Fibroblast of skin of abdomen (primary cell): ENCODE measurements at regions not wholly inside any gene's neighbourhood (a gene's known extent, or its start where the extent isn't known, plus 50 kb on each side); places are given as distances from the start of the nearest gene placed in this dataset.

Source experiments
- DNase-seq: peaks from one replicate; pipeline ENCODE4 v3.0.0-alpha.2; 2013

- DNase-seq: no peak
Measured at GRCh38 chr6:90435207-90435899, 138.7 kb upstream of the BACH2 start.

GRCh38 chr6:90434094-90434493 lies 137.5 kb upstream of the BACH2 start:
- DNase-seq: no peak

DNA sequence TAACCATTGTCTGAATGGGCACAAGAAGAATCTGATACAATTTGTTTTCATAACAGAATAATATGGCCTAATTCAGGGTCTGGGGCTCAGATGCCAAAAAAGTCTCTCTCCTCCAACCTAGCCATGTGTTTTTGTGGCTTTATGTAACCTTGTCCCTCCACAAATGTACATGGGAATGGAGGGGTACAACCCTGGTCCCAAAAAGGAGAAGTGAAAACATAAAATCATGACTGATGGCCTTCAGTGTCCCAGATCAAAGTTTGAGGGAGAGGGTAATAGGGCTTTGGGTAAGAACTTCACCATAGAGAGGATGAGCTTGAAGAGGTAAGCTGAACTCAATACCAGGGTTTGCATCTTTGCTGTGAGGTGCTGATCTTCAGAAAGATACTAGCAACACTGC lies 136.3 kb upstream of the BACH2 start:
- no peak for DNase-seq

DNA sequence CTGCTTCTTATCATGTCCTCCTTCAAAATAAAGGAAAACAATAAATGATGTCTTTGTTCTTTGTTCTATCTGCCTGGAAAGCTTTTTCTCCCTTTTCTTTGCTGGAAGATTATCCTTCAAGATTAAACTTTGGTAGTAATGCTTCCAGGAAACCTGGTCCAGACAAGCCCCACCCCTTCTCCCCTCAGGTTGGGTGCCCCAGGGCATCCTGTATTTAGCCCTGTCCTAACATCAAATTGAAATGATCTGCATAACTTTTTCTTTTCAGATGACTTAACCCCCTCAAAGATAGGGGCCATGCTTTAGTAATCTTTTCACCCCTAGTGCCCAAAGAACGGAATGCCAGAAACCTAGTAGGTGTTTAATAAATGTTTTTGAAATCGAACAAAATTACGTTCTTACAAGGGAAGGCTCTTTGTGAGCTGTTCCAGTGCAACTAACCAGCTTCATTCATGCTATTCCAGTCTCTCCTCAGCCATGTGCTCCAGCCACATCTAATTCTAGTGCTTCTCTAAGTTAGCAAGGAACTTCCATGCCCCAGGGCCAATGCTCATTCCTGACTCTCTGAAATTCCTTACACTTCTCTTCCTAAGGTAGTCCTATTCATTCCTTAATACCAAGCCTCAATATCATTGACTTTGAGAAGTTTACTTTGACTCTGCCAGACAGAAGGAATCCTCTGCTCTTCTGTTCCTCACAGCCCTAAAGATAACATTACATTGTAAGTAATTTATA lies 135.6 kb upstream of the BACH2 start:
- DNase-seq: no peak

GRCh38 chr6:90431576-90431975 lies 134.9 kb upstream of the BACH2 start:
- peak; percentile 26 for DNase-seq

DNA sequence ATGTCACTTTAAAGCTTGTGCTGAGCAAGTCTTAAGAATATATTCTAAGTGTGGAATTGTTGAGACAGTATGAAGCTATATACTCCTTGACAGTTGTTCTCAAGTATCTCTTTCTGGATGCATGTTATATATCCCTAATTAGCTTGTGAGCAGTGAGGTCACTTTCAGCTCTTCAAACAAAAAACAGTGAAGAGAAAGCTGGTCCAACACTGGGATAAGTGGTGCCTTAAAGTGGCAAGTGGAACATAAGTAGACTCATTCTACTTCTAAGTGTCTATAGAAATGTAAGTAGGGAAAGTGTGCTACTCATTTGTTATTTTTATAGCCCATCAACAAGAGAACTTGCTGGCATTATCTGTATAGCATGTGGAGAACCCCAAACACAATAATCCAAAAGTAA lies 133.1 kb upstream of the BACH2 start:
- no peak for DNase-seq

DNA sequence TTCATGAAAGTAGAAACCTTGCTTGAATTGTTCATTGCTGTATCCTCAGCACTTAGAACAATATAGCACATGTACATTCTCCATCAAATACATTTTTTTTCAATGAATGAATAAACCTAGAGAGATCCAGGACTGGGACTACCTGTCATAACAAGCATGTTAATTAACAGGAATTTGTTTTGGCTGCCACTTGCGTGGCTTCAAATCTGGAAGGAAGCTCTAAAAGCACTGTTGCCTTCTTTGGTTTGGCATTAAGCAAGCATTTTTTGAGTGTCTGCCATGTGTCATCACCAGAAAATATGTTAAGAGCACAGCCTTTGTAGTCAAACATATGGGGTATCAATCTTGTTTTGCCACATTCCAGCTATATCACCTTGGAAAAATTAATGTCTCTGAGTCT lies 131.9 kb upstream of the BACH2 start:
- DNase-seq: peak; percentile 55

DNA sequence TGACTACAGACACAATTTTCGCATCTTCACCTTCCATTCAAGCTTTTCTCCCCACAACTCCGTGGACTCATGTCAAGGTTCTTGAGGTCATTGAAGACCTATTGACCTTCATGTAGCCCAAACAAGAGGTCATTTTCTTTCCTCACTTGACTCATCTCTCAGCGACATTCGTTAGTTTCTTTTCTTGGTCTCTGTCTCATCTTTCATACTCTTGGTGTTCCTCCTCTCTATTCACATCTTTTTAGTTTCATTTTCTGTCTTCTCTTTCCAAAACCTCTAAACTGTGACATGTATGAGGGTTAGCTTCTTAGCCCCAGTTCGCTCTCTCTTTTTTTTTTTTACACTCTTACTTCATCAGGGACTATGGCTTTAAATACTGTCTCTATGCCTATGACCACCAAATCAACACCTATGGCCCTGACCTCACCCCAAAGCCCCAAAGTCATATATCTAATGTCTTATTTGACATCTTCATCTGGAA lies 128.6 kb upstream of the BACH2 start:
- no peak for DNase-seq

DNA sequence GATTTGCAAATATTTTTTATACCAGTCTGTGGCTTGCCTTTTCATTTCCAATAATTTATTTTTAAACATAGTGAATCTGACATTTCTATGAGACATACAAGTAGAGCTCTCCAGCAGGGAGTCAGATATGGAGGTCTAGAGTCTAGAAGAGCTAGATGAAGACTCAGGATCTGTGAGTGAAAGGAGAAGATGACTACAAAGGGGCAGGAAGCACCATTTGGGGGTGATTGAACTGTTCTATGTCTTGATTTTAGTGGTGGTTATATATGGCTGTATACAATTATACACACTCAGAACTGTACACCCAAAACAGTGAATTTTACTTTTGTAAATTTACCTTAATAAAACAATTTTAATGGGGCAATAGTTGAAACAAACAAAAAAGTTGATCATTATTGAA lies 127.9 kb upstream of the BACH2 start:
- no peak for DNase-seq

- no peak for DNase-seq
Measured at GRCh38 chr6:90421666-90422065, 125.0 kb upstream of the BACH2 start.

DNA sequence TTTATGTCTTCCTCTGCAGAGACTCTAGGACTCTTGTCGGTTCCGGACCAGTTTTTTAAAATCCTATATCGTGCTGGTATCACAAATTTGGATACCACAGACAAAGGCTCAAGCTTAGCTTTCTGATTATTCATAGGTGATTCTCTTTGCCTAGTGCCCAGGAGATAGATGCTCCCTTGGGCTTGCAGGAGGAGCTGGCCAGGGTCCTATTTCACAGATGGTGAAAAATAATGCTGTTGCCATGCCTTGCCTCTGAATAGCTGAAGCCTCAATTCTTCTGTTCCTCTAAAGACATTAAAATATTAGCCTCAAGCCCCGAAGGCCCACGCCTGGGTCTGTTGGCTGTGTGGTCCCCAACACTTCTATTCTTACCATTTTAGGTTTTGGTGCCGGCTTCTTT lies 123.9 kb upstream of the BACH2 start:
- no peak for DNase-seq

GRCh38 chr6:90417385-90417784 lies 120.7 kb upstream of the BACH2 start:
- DNase-seq: no peak

DNA sequence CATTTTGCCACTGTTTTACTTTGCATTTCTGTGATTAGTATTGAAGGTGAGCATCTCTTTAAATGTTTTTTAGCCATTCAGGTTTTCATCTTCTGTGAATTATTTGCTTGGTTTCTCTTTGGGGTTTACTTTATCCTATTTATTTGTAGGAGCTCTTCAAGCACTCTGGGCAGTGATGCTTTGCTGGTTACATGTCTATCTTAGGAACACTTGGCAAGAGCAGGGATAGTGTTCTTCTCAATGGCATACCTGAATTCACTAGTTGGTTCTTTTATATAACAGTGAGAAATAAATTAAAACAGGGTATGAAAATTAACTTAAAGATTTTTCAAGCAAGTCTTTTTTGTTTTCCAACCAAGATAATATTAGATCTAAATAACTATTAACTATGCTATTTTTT lies 119.7 kb upstream of the BACH2 start:
- DNase-seq: no peak

DNA sequence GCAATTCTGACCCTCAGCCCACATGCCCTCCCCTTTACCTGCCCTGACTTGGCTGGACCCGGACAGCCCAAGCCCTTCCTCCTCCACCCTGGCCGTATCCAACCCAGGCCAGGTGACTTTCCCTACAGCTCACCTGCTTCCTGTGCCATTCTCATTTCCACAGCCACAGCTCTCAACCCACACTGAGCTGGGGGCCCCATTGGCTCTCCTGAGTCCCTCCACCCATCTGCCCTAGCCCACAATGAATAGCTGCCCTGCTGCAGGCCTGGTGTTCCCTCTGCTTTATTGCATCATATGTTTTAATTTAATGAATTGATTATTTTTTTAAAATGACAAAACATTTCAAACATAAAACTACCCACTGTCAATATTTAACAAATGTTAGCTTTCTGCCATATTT lies 118.5 kb upstream of the BACH2 start:
- no peak for DNase-seq

DNA sequence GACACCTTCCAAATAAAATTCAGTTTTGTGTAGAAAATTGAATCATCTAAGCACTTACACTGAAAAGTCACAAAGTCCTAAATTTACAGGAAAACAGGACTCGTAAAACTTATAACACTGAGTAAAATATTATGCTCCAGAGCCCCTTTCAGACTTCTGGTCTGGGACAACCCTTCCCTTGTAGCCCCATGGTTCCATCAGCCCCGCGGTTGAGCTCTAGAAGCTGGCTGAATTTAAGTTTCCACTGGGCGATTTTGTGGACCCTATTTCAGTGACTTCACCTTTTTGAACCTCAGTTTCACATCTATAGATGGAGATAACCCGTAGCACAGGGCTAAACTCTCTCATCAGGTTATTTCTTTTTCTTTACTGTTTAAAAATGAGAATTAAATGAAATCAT lies 117.7 kb upstream of the BACH2 start:
- DNase-seq: no peak

GRCh38 chr6:90413867-90414266 lies 117.2 kb upstream of the BACH2 start:
- peak; percentile 48 for DNase-seq

DNA sequence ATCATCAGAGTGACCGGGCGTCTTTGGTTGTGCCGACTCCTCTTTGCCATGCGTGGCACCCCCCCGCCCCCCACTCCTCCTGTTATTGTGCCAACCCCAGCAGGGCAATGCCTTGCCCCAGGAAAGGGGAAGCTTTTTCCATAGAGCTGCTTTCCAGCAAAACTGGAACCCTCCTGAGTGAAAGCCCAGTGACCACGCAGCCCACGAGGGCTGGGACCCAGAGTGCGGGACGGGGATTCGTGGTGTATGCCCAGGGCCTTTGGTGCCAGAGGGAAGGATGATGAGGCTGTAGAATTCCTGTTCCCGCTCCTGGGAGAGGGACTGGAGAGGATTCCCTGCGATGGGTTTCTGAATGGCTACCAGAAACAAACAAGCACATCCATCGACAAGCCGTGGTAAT lies 116.8 kb upstream of the BACH2 start:
- DNase-seq: no peak

DNA sequence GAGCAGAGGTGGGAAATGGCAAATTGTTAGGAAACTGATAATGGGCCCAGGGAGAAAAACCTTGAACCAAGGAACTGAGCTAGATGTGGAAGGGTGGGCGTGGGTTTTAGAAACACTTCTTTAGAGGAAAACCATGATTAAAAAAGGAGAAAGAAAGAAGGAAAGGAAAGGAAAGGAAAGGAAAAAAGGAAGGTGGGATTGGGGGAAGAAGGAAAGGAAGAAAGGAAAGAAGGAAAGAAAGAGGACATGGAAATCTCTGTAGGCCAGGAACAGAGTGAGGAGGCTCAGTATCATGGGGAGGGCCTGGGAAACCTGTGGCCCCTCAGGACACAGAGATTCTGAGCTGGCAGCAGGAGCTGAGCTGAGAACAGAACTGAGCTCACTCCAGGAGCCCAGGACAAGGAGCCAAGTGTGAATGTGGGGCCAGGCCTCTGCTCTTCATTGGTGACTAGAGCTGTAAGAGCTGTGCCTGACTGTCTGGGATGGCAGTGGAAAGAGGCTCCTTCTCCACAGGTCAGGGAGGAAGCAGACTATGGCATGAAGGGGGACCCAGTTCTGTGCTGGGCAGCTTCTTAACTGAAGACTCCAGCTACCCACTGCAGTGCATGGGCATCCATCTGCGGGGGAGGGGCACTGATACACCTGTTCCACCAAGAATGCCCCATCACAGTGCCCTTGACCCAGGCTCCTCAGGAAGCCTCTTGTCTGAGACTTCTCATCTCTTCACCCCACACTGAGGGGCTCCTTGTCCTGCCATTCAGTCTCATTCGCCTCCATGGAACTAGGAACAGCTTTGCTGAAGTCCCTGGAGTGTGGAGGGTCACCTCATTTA lies 116.1 kb upstream of the BACH2 start:
- no peak for DNase-seq

- no peak for DNase-seq
Measured at GRCh38 chr6:90411292-90411781, 114.7 kb upstream of the BACH2 start.

DNA sequence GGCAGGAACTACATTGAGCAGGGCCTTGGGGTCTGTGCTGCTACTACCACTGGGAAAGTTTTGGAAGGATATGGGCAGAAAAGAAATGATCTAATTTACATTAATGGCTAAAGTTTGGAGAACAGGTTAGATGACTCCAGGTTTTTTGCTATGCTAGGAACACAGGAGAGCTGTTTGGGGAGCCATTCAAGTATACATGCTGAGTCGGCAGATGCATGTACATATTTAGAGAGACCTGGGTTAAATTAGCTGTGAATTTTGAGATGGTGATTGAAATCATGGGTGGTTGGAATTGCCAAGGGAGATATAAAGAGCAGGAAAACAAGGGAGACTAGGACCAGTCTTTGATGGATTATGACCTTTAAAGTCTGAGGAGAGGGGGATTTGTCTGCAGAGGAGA lies 113.1 kb upstream of the BACH2 start:
- DNase-seq: no peak

GRCh38 chr6:90406957-90407356 lies 110.3 kb upstream of the BACH2 start:
- no peak for DNase-seq

GRCh38 chr6:90406142-90406794 lies 109.6 kb upstream of the BACH2 start:
- peak; percentile 76 for DNase-seq
